H1 (cell line): ENCODE measurements at regions not wholly inside any gene's neighbourhood (a gene's known extent, or its start where the extent isn't known, plus 50 kb on each side); places are given as distances from the start of the nearest gene placed in this dataset.

Source experiments
- CTCF ChIA-PET: fragments of 300-600 bp; sonication (Branson Sonifier 250); formaldehyde crosslinking; loops from one replicate; lab custom pipeline; 2021; ENCODE audit not compliant: partially characterized antibody; lab: Charles Lee
- POLR2A ChIA-PET: fragments of 300-600 bp; sonication (Branson Sonifier 250); formaldehyde crosslinking; loops from one replicate; lab custom pipeline; 2021; ENCODE audit warnings: inconsistent platforms; ENCODE audit not compliant: partially characterized antibody; lab: Charles Lee
- DNase-seq, 2 experiments: peaks; one replicate each; pipeline versions ENCODE4 v3.0.0 to v3.0.0-alpha.2; 2010 to 2022; ENCODE audit warnings: low spot score in 2 of 2, low read depth in 1 of 2, mixed read lengths in 1 of 2
- FAIRE-seq: peaks from 2 replicates; lab custom pipeline; 2011; peaks lifted over from hg19 to GRCh38; lab: Jason Lieb, UNC
- H2AFZ ChIP-seq: 2 replicates; pipeline ENCODE4 v1.8.1; 2012; ENCODE audit warnings: low read length, inconsistent platforms
- H2AK5ac ChIP-seq: 2 replicates; pipeline ENCODE4 v1.6.1; 2013; ENCODE audit warnings: low read depth, low read length
- H2BK120ac ChIP-seq: replicated peaks from 2 replicates; pipeline ENCODE3; 2013; ENCODE audit warnings: low read depth, low read length, inconsistent platforms
- H2BK12ac ChIP-seq: 2 replicates; pipeline ENCODE4 v1.6.1; 2013; ENCODE audit warnings: low read depth, low read length
- H2BK15ac ChIP-seq: 2 replicates; pipeline ENCODE4 v1.6.1; 2013; ENCODE audit warnings: low read length
- H2BK20ac ChIP-seq: 2 replicates; pipeline ENCODE4 v1.6.1; 2013; ENCODE audit warnings: low read length
- H2BK5ac ChIP-seq: 2 replicates; pipeline ENCODE4 v1.6.1; 2013; ENCODE audit warnings: low read depth, low read length
- H3K14ac ChIP-seq: 2 replicates; pipeline ENCODE4 v1.6.1; 2013; ENCODE audit warnings: inconsistent platforms; ENCODE audit not compliant: insufficient read length
- H3K18ac ChIP-seq: 2 replicates; pipeline ENCODE4 v1.6.1; 2013; ENCODE audit warnings: low read length; ENCODE audit errors: extremely low read depth
- H3K23ac ChIP-seq: 2 replicates; pipeline ENCODE4 v1.6.1; 2013; ENCODE audit warnings: inconsistent platforms; ENCODE audit not compliant: insufficient read length
- H3K23me2 ChIP-seq: 2 replicates; pipeline ENCODE4 v1.6.1; 2013; ENCODE audit warnings: low read depth, low read length
- H3K27ac ChIP-seq: 2 replicates; pipeline ENCODE4 v1.6.1; 2011; ENCODE audit warnings: low read depth, low read length, inconsistent platforms
- H3K27me3 ChIP-seq, 4 experiments: replicated peaks in 1 of 4; 1 replicate in 1 of 4; 2 replicates in 3 of 4; pipeline versions ENCODE4 v1.6.1 to v1.8.1; 2011 to 2013; ENCODE audit warnings: low read length in 3 of 4, mild to moderate bottlenecking in 3 of 4, inconsistent platforms in 2 of 4, mixed read lengths in 2 of 4, moderate library complexity in 1 of 4; ENCODE audit not compliant: control insufficient read depth in 3 of 4, insufficient read depth in 3 of 4; ENCODE audit errors: extremely low read depth in 1 of 4
- H3K36me3 ChIP-seq, 4 experiments: 2 replicates each; pipeline versions ENCODE4 v1.6.1 to v1.8.1; 2011 to 2013; ENCODE audit warnings: mild to moderate bottlenecking in 4 of 4, low read length in 3 of 4, moderate library complexity in 2 of 4, control low read depth in 1 of 4, inconsistent platforms in 1 of 4; ENCODE audit not compliant: insufficient read depth in 4 of 4, control insufficient read depth in 2 of 4
- H3K4ac ChIP-seq: replicated peaks from 2 replicates; pipeline ENCODE3; 2013; ENCODE audit warnings: low read length, low read depth, mixed read lengths, inconsistent platforms; ENCODE audit not compliant: insufficient read length
- H3K4me1 ChIP-seq, 4 experiments: replicated peaks in 1 of 4; 1 replicate in 1 of 4; 2 replicates in 3 of 4; pipeline versions ENCODE4 v1.6.1 to v1.8.1; 2011 to 2013; ENCODE audit warnings: low read length in 3 of 4, inconsistent platforms in 2 of 4, mixed read lengths in 1 of 4; ENCODE audit not compliant: insufficient read depth in 4 of 4, control insufficient read depth in 3 of 4
- H3K4me2 ChIP-seq, 2 experiments: 2 replicates each; pipeline versions ENCODE4 v1.6.1 to v1.8.1; 2011 to 2013; ENCODE audit warnings: low read depth in 2 of 2, low read length in 2 of 2, control low read depth in 1 of 2, inconsistent platforms in 1 of 2, mild to moderate bottlenecking in 1 of 2; ENCODE audit not compliant: insufficient read depth in 1 of 2
- H3K4me3 ChIP-seq, 4 experiments: fragments of 200-600, 300-600 bp in 1 of 4; sonication (generic), shearing (Covaris generic), sonication (Bioruptor Twin) in 1 of 4; 2 replicates each; pipeline versions ENCODE4 v1.5.1 to v1.8.1; 2011 to 2016; ENCODE audit warnings: low read length in 4 of 4, low read depth in 3 of 4, control low read depth in 2 of 4, inconsistent platforms in 2 of 4, mild to moderate bottlenecking in 2 of 4, mixed read lengths in 1 of 4, moderate library complexity in 1 of 4; ENCODE audit not compliant: insufficient read depth in 2 of 4; ENCODE audit errors: extremely low read depth in 1 of 4
- H3K56ac ChIP-seq: replicated peaks from 2 replicates; pipeline ENCODE3; 2013; ENCODE audit warnings: low read depth, mild to moderate bottlenecking, mixed read lengths, low read length, inconsistent platforms; ENCODE audit not compliant: insufficient read length
- H3K79me1 ChIP-seq: 2 replicates; pipeline ENCODE4 v1.6.1; 2013; ENCODE audit warnings: low read depth, low read length, control low read depth
- H3K79me2 ChIP-seq, 2 experiments: 2 replicates each; pipeline versions ENCODE4 v1.6.1 to v1.8.1; 2012 to 2013; ENCODE audit warnings: low read length in 2 of 2, mild to moderate bottlenecking in 2 of 2, inconsistent platforms in 1 of 2; ENCODE audit not compliant: insufficient read depth in 2 of 2, control insufficient read depth in 1 of 2
- H3K9ac ChIP-seq, 4 experiments: replicated peaks in 1 of 4; 1 replicate in 1 of 4; 2 replicates in 3 of 4; pipeline versions ENCODE4 v1.6.1 to v1.8.1; 2011 to 2013; ENCODE audit warnings: low read depth in 3 of 4, low read length in 3 of 4, control low read depth in 2 of 4, mild to moderate bottlenecking in 2 of 4, moderate library complexity in 2 of 4, inconsistent platforms in 1 of 4; ENCODE audit errors: extremely low read depth in 1 of 4
- H3K9me3 ChIP-seq, 2 experiments: 2 replicates each; pipeline versions ENCODE4 v1.6.1 to v1.8.1; 2012 to 2013; ENCODE audit warnings: mild to moderate bottlenecking in 2 of 2, moderate library complexity in 2 of 2, control low read depth in 1 of 2, inconsistent platforms in 1 of 2, low read depth in 1 of 2, low read length in 1 of 2, mixed read lengths in 1 of 2; ENCODE audit not compliant: insufficient read depth in 2 of 2
- H4K20me1 ChIP-seq, 2 experiments: replicated peaks in 1 of 2; 2 replicates each; pipeline versions ENCODE3 to v1.8.1; 2011 to 2013; ENCODE audit warnings: inconsistent platforms in 2 of 2, low read length in 2 of 2, mild to moderate bottlenecking in 1 of 2; ENCODE audit not compliant: insufficient read depth in 2 of 2, control insufficient read depth in 1 of 2
- H4K5ac ChIP-seq: 2 replicates; pipeline ENCODE4 v1.6.1; 2013; ENCODE audit warnings: low read length, low read depth, mixed read lengths, inconsistent platforms; ENCODE audit not compliant: insufficient read length
- H4K8ac ChIP-seq: 2 replicates; pipeline ENCODE4 v1.8.0; 2013; ENCODE audit warnings: mild to moderate bottlenecking, moderate library complexity, low read length, inconsistent platforms; ENCODE audit not compliant: insufficient read depth; ENCODE audit errors: extremely low read depth
- H4K91ac ChIP-seq: replicated peaks from 2 replicates; pipeline ENCODE3; 2013; ENCODE audit warnings: low read length, mixed read lengths, inconsistent platforms; ENCODE audit not compliant: insufficient read length
- ATF3 ChIP-seq: IDR thresholded peaks from 2 replicates; pipeline ENCODE4 v1.6.1; 2011; ENCODE audit warnings: low read depth, mild to moderate bottlenecking, low read length; ENCODE audit not compliant: insufficient read depth
- EP300 ChIP-seq, 2 experiments: IDR thresholded peaks; 1 replicate in 1 of 2; 2 replicates in 1 of 2; pipeline ENCODE4 v1.6.1; 2011 to 2012; ENCODE audit warnings: low read depth in 2 of 2, low read length in 2 of 2, mild to moderate bottlenecking in 2 of 2, borderline replicate concordance in 1 of 2, inconsistent platforms in 1 of 2, moderate library complexity in 1 of 2
- WGBS, 2 experiments: shearing (Covaris generic) in 1 of 2; methylation state at CpG; one replicate each; pipeline versions ENCODE4 v1.1.6 to v1.1.7; 2013 to 2015; ENCODE audit warnings: low lambda C conversion rate in 2 of 2, mixed read lengths in 2 of 2, inconsistent platforms in 1 of 2, low coverage in 1 of 2, missing lambda C conversion rate in 1 of 2; ENCODE audit not compliant: insufficient replicate concordance in 2 of 2, insufficient coverage in 1 of 2, insufficient read length in 1 of 2; ENCODE audit errors: extremely low coverage in 1 of 2, missing lambda C conversion rate in 1 of 2; 5-methylcytosine and 5-hydroxymethylcytosine counted together

DNA sequence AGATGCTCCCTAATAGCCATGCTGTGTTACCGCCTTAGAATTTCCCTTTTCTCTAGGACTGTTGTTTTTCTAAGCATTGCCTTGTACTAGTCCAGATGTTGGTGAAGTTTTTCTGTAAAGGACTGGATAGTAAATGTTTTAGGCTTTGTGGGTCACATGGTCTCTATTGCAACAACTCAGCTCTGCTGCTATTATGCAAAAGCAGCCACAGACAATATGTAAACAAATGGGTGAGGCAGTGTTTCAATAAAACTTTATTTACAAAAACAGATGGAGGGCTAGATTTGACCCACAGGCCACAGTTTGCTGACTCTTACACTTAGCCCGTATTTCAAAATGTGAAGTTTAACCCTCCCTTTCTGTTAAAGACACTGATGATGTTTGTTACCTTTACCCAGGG lies 207.6 kb upstream of the MYLIP start:
- Histone ChIP-seq H4K20me1 (no peaks in the 10 kb centered on the region), H3K56ac (no peak overlapping the region), H3K9ac (no peak overlapping the region), H3K79me2 (no peaks in the 10 kb centered on the region), H2BK120ac (no peak overlapping the region), H4K5ac (no peak overlapping the region), H3K36me3 (no peaks in the 10 kb centered on the region), H3K79me1 (no peaks in the 10 kb centered on the region), H2AFZ (no peak overlapping the region), H3K4ac (no peak overlapping the region), H3K23me2 (no peaks in the 10 kb centered on the region; the same call in 1 of the 2 replicates), H3K4me1 (peaks cover 0 to 2% (median 0%) of the 10 kb centered on the region in 4 experiments; a peak in 1 of 7 replicates), H3K27ac (no peak overlapping the region), H2BK15ac (no peak overlapping the region), H2AK5ac (no peak overlapping the region), H3K18ac (no peak overlapping the region), H3K27me3 (no peaks in the 10 kb centered on the region), H2BK5ac (no peak overlapping the region), H4K8ac (no peak overlapping the region), H4K91ac (no peak overlapping the region), H3K9me3 (no peaks in the 10 kb centered on the region), H2BK20ac (no peak overlapping the region), H3K4me3 (no peak overlapping the region), H3K14ac (no peak overlapping the region), H3K4me2 (no peak overlapping the region), H2BK12ac (no peak overlapping the region), H3K23ac (no peak overlapping the region)
- ChIA-PET CTCF (interaction anchor here (1.3 kb wide), 1 partner anchor 28 kb away, joined by 4 read pairs; no protein-coding TSS in a partner anchor), POLR2A (no interaction called here)
- 94% methylated on average over 2 of the region's 2 CpGs; no CpG with 5 or more reads in 1 of the 2 experiments for WGBS, 2 experiments
- FAIRE-seq (no peak), DNase-seq (no peak)
- TF ChIP-seq EP300 (IDR thresholded peaks at IDR 0.05; ENCODE audit: borderline replicate concordance in 1 of 2, low read depth in 2 of 2, low read length in 2 of 2) = no peak
- TF ChIP-seq ATF3 = no peak
